ENCODE measurements at regions not wholly inside any gene's neighbourhood (a gene's known extent, or its start where the extent isn't known, plus 50 kb on each side); places are given as distances from the start of the nearest gene placed in this dataset.
A peak's percentile ranks its signal among the peaks of the same experiment; 100 is the strongest.

- DNase-seq, result no peak
Measured at GRCh38 chr1:68331117-68331865, 99.0 kb upstream of the WLS start.

GRCh38 chr1:68330391-68330790, 98.1 kb upstream of the WLS start:
- no peak for DNase-seq

GRCh38 chr1:68329096-68329835, 96.9 kb upstream of the WLS start:
- no peak for DNase-seq

GRCh38 chr1:68328490-68328889, 96.2 kb upstream of the WLS start:
- no peak for DNase-seq

GRCh38 chr1:68327414-68327813, 95.1 kb upstream of the WLS start:
- no peak for DNase-seq

- no peak for DNase-seq
Measured at GRCh38 chr1:68326481-68326880, 94.2 kb upstream of the WLS start.

GRCh38 chr1:68324316-68324715, 92.0 kb upstream of the WLS start:
- DNase-seq, result no peak

GRCh38 chr1:68322837-68323687, 90.7 kb upstream of the WLS start:
- DNase-seq, result no peak

GRCh38 chr1:68322096-68322495, 89.8 kb upstream of the WLS start:
- no peak for DNase-seq

- peak in 1 of 2 experiments; percentile 42 for DNase-seq
Measured at GRCh38 chr1:68321084-68321685, 88.9 kb upstream of the WLS start.

- no peak for DNase-seq
Measured at GRCh38 chr1:68320349-68320748, 88.0 kb upstream of the WLS start.

GRCh38 chr1:68319907-68320306, 87.6 kb upstream of the WLS start:
- no peak for DNase-seq

GRCh38 chr1:68317543-68317942, 85.2 kb upstream of the WLS start:
- no peak for DNase-seq

GRCh38 chr1:68314151-68314780, 81.9 kb upstream of the WLS start:
- no peak for DNase-seq

GRCh38 chr1:68313735-68314134, 81.4 kb upstream of the WLS start:
- DNase-seq, result no peak

- no peak for DNase-seq
Measured at GRCh38 chr1:68308034-68308433, 75.7 kb upstream of the WLS start.

- DNase-seq, result no peak
Measured at GRCh38 chr1:68307378-68307787, 75.1 kb upstream of the WLS start.

GRCh38 chr1:68301471-68302001, 69.2 kb upstream of the WLS start:
- no peak for DNase-seq

GRCh38 chr1:68294367-68295066, 62.2 kb upstream of the WLS start:
- no peak for DNase-seq

GRCh38 chr1:68293609-68294366, 61.5 kb upstream of the WLS start:
- no peak for DNase-seq

GRCh38 chr1:68293122-68293521, 60.8 kb upstream of the WLS start:
- DNase-seq, result no peak
